AG04449 (cell line): ENCODE measurements at regions not wholly inside any gene's neighbourhood (a gene's known extent, or its start where the extent isn't known, plus 50 kb on each side); places are given as distances from the start of the nearest gene placed in this dataset.
A peak's percentile ranks its signal among the peaks of the same experiment; 100 is the strongest.

Source experiments
- CTCF ChIA-PET: fragments of 350-600 bp; formaldehyde crosslinking; extraction: SDS; loops from one replicate; lab custom pipeline; 2021; ENCODE audit warnings: antibody characterized with exemption; lab: Yijun Ruan, JAX
- POLR2A ChIA-PET: fragments of 400-600, 350-600 bp; formaldehyde crosslinking; extraction: SDS; loops from one replicate; lab custom pipeline; 2020; ENCODE audit warnings: antibody characterized with exemption, inconsistent platforms; lab: Yijun Ruan, JAX
- DNase-seq: peaks from one replicate; pipeline ENCODE4 v3.0.0-alpha.2; 2010; ENCODE audit warnings: low read depth, low spot score
- H3K4me3 ChIP-seq: 2 replicates; pipeline ENCODE4 v1.5.1; 2011; ENCODE audit warnings: low read depth, mild to moderate bottlenecking, control low read depth, low read length
- TF ChIP-seq, protein P1 (sequence below): IDR thresholded peaks from one replicate; pipeline ENCODE4 v1.5.1; 2011; ENCODE audit warnings: mild to moderate bottlenecking, moderate library complexity, low read length, control low read depth, inconsistent platforms; ENCODE audit not compliant: insufficient read depth; ENCODE audit errors: missing control alignments

DNA sequence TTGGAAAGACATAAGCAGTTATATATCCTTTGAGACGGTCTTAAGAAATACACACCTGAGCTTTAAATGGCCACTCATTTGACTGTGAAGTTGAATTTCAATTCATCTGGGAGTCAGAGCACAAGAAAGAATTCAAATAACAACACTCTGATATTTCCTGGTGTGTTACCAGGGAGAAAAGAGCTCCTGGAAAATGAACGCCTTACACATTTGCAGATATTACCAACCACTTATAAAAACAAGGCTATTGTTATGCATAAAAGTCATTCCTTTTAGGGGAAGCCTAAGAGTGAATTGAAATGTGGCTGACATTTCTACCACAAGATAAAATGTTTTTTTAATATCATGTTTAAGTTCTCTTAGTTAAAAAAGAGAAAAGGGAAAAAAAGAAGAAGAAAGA lies 229.2 kb upstream of the PLEKHG7 start:
- no peak for DNase-seq
- no peak overlapping the region for H3K4me3 ChIP-seq
- POLR2A ChIA-PET, result no interaction called here
- TF ChIP-seq, protein P1, sequence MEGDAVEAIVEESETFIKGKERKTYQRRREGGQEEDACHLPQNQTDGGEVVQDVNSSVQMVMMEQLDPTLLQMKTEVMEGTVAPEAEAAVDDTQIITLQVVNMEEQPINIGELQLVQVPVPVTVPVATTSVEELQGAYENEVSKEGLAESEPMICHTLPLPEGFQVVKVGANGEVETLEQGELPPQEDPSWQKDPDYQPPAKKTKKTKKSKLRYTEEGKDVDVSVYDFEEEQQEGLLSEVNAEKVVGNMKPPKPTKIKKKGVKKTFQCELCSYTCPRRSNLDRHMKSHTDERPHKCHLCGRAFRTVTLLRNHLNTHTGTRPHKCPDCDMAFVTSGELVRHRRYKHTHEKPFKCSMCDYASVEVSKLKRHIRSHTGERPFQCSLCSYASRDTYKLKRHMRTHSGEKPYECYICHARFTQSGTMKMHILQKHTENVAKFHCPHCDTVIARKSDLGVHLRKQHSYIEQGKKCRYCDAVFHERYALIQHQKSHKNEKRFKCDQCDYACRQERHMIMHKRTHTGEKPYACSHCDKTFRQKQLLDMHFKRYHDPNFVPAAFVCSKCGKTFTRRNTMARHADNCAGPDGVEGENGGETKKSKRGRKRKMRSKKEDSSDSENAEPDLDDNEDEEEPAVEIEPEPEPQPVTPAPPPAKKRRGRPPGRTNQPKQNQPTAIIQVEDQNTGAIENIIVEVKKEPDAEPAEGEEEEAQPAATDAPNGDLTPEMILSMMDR, result no peak
- CTCF ChIA-PET, result no interaction called here

DNA sequence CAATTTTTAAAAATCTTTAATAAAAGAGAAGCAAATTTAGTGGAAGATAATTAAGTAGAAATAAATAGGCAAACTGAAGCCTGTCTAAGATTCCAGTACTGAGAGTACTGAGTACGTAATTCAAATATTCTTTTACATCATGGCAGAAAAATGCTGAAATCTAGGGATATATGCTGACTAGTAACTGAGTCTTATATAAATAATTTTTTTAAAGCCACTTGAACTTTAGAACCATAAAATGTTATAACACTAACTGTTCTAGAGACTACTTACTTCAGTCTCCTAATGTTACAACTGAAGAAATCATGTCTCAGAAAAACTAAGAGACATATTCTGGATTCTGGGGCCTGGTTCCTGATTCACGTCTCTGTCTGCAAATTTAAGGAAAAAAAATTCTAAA lies 230.6 kb upstream of the PLEKHG7 start:
- TF ChIP-seq, protein P1, result no peak
- peak; percentile 21 for DNase-seq
- ChIA-PET CTCF (no interaction called here), POLR2A (no interaction called here)
- H3K4me3 ChIP-seq, result no peak overlapping the region

DNA sequence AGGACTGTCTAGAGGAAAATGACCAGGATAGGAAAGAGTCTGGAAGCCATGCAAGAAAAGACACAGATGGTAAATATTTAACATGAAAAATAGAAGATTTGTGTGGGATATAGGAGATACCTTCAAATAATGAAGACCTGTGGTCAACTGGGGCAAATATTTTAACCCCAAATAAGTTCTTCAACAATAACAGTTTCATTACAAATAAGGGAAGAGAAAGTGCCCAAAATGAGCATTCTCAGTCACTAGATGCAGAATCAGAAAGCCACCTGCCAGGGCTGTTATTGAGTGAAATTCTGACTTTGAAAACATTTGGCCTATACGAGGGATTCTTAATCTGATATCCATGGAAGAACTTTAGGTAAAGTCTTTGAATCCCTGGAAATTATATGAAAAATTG lies 231.2 kb upstream of the PLEKHG7 start:
- POLR2A ChIA-PET, result no interaction called here
- TF ChIP-seq, protein P1, result no peak
- CTCF ChIA-PET, result no interaction called here
- DNase-seq, result no peak
- no peak overlapping the region for H3K4me3 ChIP-seq

DNA sequence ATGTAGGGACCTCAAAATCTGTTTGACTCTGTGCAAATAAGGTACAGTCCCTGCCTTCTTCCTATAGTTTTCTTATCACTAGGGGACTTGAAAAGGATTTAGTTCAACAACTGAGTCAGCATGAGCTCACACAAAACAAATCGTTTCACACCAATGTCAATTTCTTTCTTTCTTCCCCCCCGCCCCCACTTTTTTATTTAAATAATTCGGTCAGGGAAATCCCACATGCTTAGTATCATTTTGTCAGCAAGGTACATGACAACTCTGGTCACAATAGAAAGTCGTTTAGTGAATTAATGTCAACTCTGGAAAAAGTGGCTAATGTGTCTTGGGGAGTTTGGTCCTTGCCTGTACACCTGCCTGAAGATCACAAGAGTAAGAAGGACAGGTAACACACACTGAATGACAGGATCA lies 232.2 kb upstream of the PLEKHG7 start:
- CTCF ChIA-PET, result no interaction called here
- TF ChIP-seq, protein P1, result no peak
- no peak for DNase-seq
- POLR2A ChIA-PET, result no interaction called here
- no peak overlapping the region for H3K4me3 ChIP-seq

DNA sequence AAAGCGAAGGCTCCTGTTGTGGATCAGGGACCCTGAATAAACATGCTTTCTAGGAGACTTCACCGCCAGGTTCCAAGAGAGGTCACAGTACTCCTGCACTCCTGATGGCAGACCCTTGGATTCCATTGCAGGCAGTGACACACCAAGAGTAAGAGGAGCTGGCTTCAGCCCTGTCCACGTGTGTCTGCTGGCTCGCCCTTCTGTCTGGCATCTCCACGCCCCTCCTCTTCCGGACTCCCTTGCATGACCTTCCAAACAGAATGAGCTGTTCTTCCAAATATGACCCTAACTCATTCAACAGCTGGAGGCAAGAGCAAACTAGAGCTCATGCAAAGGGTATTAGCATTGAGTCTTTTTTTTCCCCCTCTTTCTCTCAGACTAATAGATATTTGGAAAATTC lies 233.0 kb upstream of the PLEKHG7 start:
- H3K4me3 ChIP-seq, result no peak overlapping the region
- TF ChIP-seq, protein P1, result no peak
- POLR2A ChIA-PET, result no interaction called here
- CTCF ChIA-PET, result no interaction called here
- no peak for DNase-seq

DNA sequence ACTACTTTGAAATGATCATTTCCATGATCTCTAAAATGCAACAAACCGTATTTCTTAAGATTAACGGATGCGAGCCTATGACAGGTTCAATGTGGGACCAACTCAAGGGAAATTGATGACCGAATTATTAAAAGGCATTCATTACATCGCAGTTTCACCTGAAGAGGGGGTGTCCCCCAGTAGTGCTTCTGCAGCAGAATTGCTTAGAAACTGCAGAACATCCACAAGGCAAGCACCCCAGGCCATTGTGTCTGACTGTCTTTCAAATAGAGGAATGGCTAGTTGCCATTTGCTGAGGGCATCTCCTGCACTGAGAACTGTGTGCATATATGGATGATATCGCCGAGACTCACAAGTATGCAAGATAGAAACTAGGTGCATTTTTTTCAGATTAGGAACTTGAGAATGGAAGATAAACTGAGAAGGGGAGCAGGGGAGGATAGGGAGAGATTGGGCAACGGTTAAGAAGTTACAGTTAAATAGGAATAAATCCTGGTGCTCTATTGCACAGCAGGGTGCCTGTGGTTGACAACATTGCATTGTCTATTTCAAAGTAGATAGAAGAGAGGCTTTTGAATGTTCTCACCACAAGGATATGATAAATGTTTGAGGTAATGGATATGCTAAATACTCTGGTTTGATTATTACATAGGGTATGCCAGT lies 234.3 kb upstream of the PLEKHG7 start:
- DNase-seq, result no peak
- H3K4me3 ChIP-seq, result no peak overlapping the region
- TF ChIP-seq, protein P1, result no peak

More for the DNA sequence above, 234.3 kb upstream of the PLEKHG7 start:
- ChIA-PET CTCF (no interaction called here), POLR2A (no interaction called here)
